Transverse colon (tissue), 4 donors: ENCODE measurements at regions not wholly inside any gene's neighbourhood (a gene's known extent, or its start where the extent isn't known, plus 50 kb on each side); places are given as distances from the start of the nearest gene placed in this dataset.

Experiments used
- DNase-seq: peaks from one replicate; pipeline ENCODE4 v3.0.0-alpha.2; 2019
- H3K27ac ChIP-seq, 4 donors: fragments of 200-600 bp; sonication (generic); 2 replicates each; pipeline ENCODE4 v1.5.1; 2016 to 2018; ENCODE audit warnings: inconsistent platforms in 4 of 4
- H3K27me3 ChIP-seq: fragments of 200-600 bp; sonication (generic); 2 replicates; pipeline ENCODE4 v1.5.1; 2017; ENCODE audit warnings: inconsistent platforms
- H3K36me3 ChIP-seq, 4 donors: fragments of 200-600 bp; sonication (generic); 2 replicates each; pipeline ENCODE4 v1.5.1; 2017 to 2019; ENCODE audit warnings: inconsistent platforms in 4 of 4
- H3K4me1 ChIP-seq, 4 donors: fragments of 200-600 bp; sonication (generic); 2 replicates each; pipeline ENCODE4 v1.5.1; 2017 to 2020; ENCODE audit warnings: inconsistent platforms in 4 of 4
- H3K4me3 ChIP-seq, 4 donors: fragments of 200-600 bp; sonication (generic); 1 replicate in 1 of 4; 2 replicates in 3 of 4; pipeline versions ENCODE4 v1.5.1 to v1.6.1; 2017 to 2019; ENCODE audit warnings: inconsistent platforms in 4 of 4
- H3K9me3 ChIP-seq, 2 donors: fragments of 200-600 bp; sonication (generic); 2 replicates each; pipeline ENCODE4 v1.5.1; 2017 to 2019; ENCODE audit warnings: inconsistent platforms in 2 of 2
- EP300 ChIP-seq: sonication (generic); formaldehyde crosslinking; IDR thresholded peaks from one replicate; pipeline ENCODE4 v1.6.1; 2017; ENCODE audit warnings: antibody characterized with exemption, low read depth
- POLR2A ChIP-seq: fragments of 450-650 bp; IDR thresholded peaks from one replicate; pipeline ENCODE4 v1.6.1; 2016; ENCODE audit warnings: antibody characterized with exemption, mild to moderate bottlenecking, moderate library complexity
- POLR2AphosphoS5 ChIP-seq, 3 donors: sonication (generic); formaldehyde crosslinking; IDR thresholded peaks; one replicate each; pipeline ENCODE4 v1.6.1; 2016; ENCODE audit warnings: antibody characterized with exemption in 3 of 3
- WGBS, 2 donors: methylation state at CpG; one replicate each; pipeline ENCODE4 v1.1.5; 2018; ENCODE audit warnings: low coverage in 1 of 2; 5-methylcytosine and 5-hydroxymethylcytosine counted together
- in situ Hi-C, 4 donors: fragments of 200-750 bp; cut with MboI; loops; one replicate each; pipeline versions ENCODE4 v1.15.0 to v1.15.1; 2017; ENCODE audit warnings: low sequenced_read_pairs in 3 of 4, low pct_ligation_motif_present in 1 of 4, low pct_unique_long_range_greater_than_20kb in 1 of 4
- intact Hi-C: fragments of 100-400 bp; cut with DNase I; formaldehyde crosslinking; loops from one replicate; pipeline ENCODE4 v1.15.1; 2023; ENCODE audit warnings: low total_unique reads
- TF ChIP-seq, protein P1 (sequence below), 5 experiments: fragments of 200-600 bp in 3 of 5; fragments of 450-650 bp in 2 of 5; sonication (generic) in 3 of 5; IDR thresholded peaks; 1 replicate in 2 of 5; 2 replicates in 3 of 5; pipeline ENCODE4 v1.5.1; 2016 to 2017; ENCODE audit warnings: antibody characterized with exemption in 5 of 5, inconsistent platforms in 3 of 5, mild to moderate bottlenecking in 2 of 5, moderate library complexity in 1 of 5

GRCh38 chr3:168705412-168705811, 609.7 kb upstream of the GOLIM4 start:
- 87 to 92% methylated on average over 3 of the region's 3 CpGs for WGBS, 2 donors
- intact Hi-C loops: no loop called here

GRCh38 chr3:168696051-168696450, 600.3 kb upstream of the GOLIM4 start:
- no peak for DNase-seq
- in situ Hi-C loops (no loop called here), intact Hi-C loops (no loop called here)
- TF ChIP-seq POLR2A (no peak), EP300 (no peak), POLR2AphosphoS5 (IDR thresholded peaks at IDR 0.05) (no peak)
- TF ChIP-seq, protein P1, sequence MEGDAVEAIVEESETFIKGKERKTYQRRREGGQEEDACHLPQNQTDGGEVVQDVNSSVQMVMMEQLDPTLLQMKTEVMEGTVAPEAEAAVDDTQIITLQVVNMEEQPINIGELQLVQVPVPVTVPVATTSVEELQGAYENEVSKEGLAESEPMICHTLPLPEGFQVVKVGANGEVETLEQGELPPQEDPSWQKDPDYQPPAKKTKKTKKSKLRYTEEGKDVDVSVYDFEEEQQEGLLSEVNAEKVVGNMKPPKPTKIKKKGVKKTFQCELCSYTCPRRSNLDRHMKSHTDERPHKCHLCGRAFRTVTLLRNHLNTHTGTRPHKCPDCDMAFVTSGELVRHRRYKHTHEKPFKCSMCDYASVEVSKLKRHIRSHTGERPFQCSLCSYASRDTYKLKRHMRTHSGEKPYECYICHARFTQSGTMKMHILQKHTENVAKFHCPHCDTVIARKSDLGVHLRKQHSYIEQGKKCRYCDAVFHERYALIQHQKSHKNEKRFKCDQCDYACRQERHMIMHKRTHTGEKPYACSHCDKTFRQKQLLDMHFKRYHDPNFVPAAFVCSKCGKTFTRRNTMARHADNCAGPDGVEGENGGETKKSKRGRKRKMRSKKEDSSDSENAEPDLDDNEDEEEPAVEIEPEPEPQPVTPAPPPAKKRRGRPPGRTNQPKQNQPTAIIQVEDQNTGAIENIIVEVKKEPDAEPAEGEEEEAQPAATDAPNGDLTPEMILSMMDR (IDR thresholded peaks at IDR 0.05): no peak
- H3K9me3 ChIP-seq: no peaks in the 10 kb centered on the region
- H3K4me3 ChIP-seq: no peak overlapping the region
- no peaks in the 10 kb centered on the region for H3K36me3 ChIP-seq
- no peak overlapping the region for H3K27ac ChIP-seq
- H3K27me3 ChIP-seq: no peaks in the 10 kb centered on the region
- 72 to 86% methylated on average over 3 of the region's 3 CpGs for WGBS, 2 donors
- H3K4me1 ChIP-seq: no peaks in the 10 kb centered on the region

More at GRCh38 chr3:168705412-168705811, 609.7 kb upstream of the GOLIM4 start:
- Histone ChIP-seq H3K27ac (no peak overlapping the region), H3K4me1 (no peaks in the 10 kb centered on the region), H3K9me3 (no peaks in the 10 kb centered on the region), H3K27me3 (no peaks in the 10 kb centered on the region), H3K4me3 (no peak overlapping the region), H3K36me3 (no peaks in the 10 kb centered on the region)
- in situ Hi-C loops: no loop called here
- DNase-seq: no peak
- TF ChIP-seq POLR2A (no peak), EP300 (no peak), POLR2AphosphoS5 (IDR thresholded peaks at IDR 0.05) (no peak)
- TF ChIP-seq, protein P1 (IDR thresholded peaks at IDR 0.05): no peak

GRCh38 chr3:168693870-168694269, 598.1 kb upstream of the GOLIM4 start:
- whole genome bisulfite sequencing, 2 donors: 35 to 66% methylated on average over 2 to 3 of the region's 3 CpGs
- Histone ChIP-seq H3K4me1 (no peaks in the 10 kb centered on the region), H3K27me3 (no peaks in the 10 kb centered on the region), H3K27ac (no peak overlapping the region), H3K36me3 (no peaks in the 10 kb centered on the region), H3K4me3 (no peak overlapping the region), H3K9me3 (no peaks in the 10 kb centered on the region)
- in situ Hi-C loops: no loop called here
- TF ChIP-seq POLR2AphosphoS5 (IDR thresholded peaks at IDR 0.05): no peak
- TF ChIP-seq, protein P1 (IDR thresholded peaks at IDR 0.05): no peak
- TF ChIP-seq POLR2A: no peak
- no peak for TF ChIP-seq EP300
- DNase-seq: no peak
- intact Hi-C loops: no loop called here

- H3K4me3 ChIP-seq: no peak overlapping the region
- no peaks in the 10 kb centered on the region for H3K27me3 ChIP-seq
- TF ChIP-seq, protein P1 (IDR thresholded peaks at IDR 0.05): no peak
- TF ChIP-seq POLR2AphosphoS5 (IDR thresholded peaks at IDR 0.05): no peak
- no peak for TF ChIP-seq EP300
- TF ChIP-seq POLR2A: no peak
- H3K9me3 ChIP-seq: no peaks in the 10 kb centered on the region
- intact Hi-C loops (no loop called here), in situ Hi-C loops (no loop called here)
- no peaks in the 10 kb centered on the region for H3K36me3 ChIP-seq
- no peak for DNase-seq
- WGBS, 2 donors: 61 to 78% methylated on average over 5 of the region's 5 CpGs
- no peaks in the 10 kb centered on the region for H3K4me1 ChIP-seq
- H3K27ac ChIP-seq: no peak overlapping the region
Measured at GRCh38 chr3:168688267-168688666, 592.5 kb upstream of the GOLIM4 start.
